GM12878 (cell line): ENCODE measurements at regions not wholly inside any gene's neighbourhood (a gene's known extent, or its start where the extent isn't known, plus 50 kb on each side); places are given as distances from the start of the nearest gene placed in this dataset.

Source experiments
- ATAC-seq: fragments of 200-7000 bp; cut with Tn5 transposase; 3 replicates; pipeline ENCODE4 v1.9.1; 2020; ENCODE audit warnings: mild to moderate bottlenecking, moderate library complexity
- BruUV-seq: library from RNA; stranded (reverse); fragments of 400-500 nt; replicated peaks from 2 replicates; lab custom pipeline; 2021; lab: Mats Ljungman, UMichigan
- CTCF ChIA-PET: fragments of 300-600 bp; sonication (Branson Sonifier 250); formaldehyde crosslinking; extraction: SDS; loops from one replicate; lab custom pipeline; 2021; ENCODE audit warnings: inconsistent platforms; lab: Yijun Ruan, JAX
- POLR2A ChIA-PET: fragments of 350-600 bp; formaldehyde crosslinking; extraction: SDS; loops from one replicate; lab custom pipeline; 2021; ENCODE audit warnings: inconsistent platforms; lab: Charles Lee
- RAD21 ChIA-PET: fragments of 300-600 bp; sonication (Branson Sonifier 250); formaldehyde crosslinking; loops from one replicate; lab custom pipeline; 2023; ENCODE audit warnings: antibody characterized with exemption; ENCODE audit not compliant: unreplicated experiment; lab: Charles Lee
- SMC1A ChIA-PET: fragments of 300-600 bp; sonication (Branson Sonifier 250); formaldehyde crosslinking; loops from one replicate; lab custom pipeline; 2023; ENCODE audit not compliant: unreplicated experiment, uncharacterized antibody; lab: Charles Lee
- DNase-seq: peaks from one replicate; pipeline ENCODE4 v3.0.0-alpha.2; 2011; ENCODE audit warnings: low read depth, low spot score
- FAIRE-seq: peaks from 3 replicates; lab custom pipeline; 2011; peaks lifted over from hg19 to GRCh38; lab: Jason Lieb, UNC
- H2AFZ ChIP-seq: 2 replicates; pipeline ENCODE4 v1.6.0; 2011; ENCODE audit warnings: low read depth, low read length, control low read depth; ENCODE audit not compliant: control insufficient read depth
- H3K27ac ChIP-seq: 2 replicates; pipeline ENCODE4 v1.5.1; 2011; ENCODE audit warnings: control low read depth; ENCODE audit not compliant: control insufficient read depth, insufficient read depth
- H3K27me3 ChIP-seq, 2 experiments: replicated peaks in 1 of 2; 2 replicates each; pipeline versions ENCODE4 v1.6.0 to v1.6.1; 2011; ENCODE audit warnings: low read length in 1 of 2; ENCODE audit not compliant: control insufficient read depth in 2 of 2, insufficient read depth in 2 of 2
- H3K36me3 ChIP-seq, 2 experiments: 2 replicates each; pipeline ENCODE4 v1.5.1; 2011; ENCODE audit warnings: low read length in 1 of 2; ENCODE audit not compliant: control insufficient read depth in 2 of 2, insufficient read depth in 2 of 2
- H3K4me1 ChIP-seq: 2 replicates; pipeline ENCODE4 v1.6.1; 2011; ENCODE audit warnings: mild to moderate bottlenecking, low read length, moderate library complexity, mixed read lengths; ENCODE audit not compliant: control insufficient read depth, insufficient read depth
- H3K4me2 ChIP-seq: 2 replicates; pipeline ENCODE4 v1.6.0; 2011; ENCODE audit warnings: control low read depth; ENCODE audit not compliant: control insufficient read depth, insufficient read depth
- H3K4me3 ChIP-seq: fragments of 200-600 bp; sonication (generic); 2 replicates; pipeline ENCODE4 v1.5.1; 2016
- H3K79me2 ChIP-seq: 2 replicates; pipeline ENCODE4 v1.6.0; 2011; ENCODE audit warnings: low read length; ENCODE audit not compliant: control insufficient read depth, insufficient read depth
- H3K9ac ChIP-seq: 2 replicates; pipeline ENCODE4 v1.8.0; 2011; ENCODE audit warnings: low read length, control low read depth, mixed read lengths; ENCODE audit not compliant: control insufficient read depth, insufficient read depth
- H3K9me3 ChIP-seq: replicated peaks from 3 replicates; pipeline ENCODE4 v1.5.1; 2011; ENCODE audit warnings: mild to moderate bottlenecking, low read length; ENCODE audit not compliant: control insufficient read depth, insufficient read depth
- H4K20me1 ChIP-seq: 2 replicates; pipeline ENCODE4 v1.6.0; 2011; ENCODE audit not compliant: control insufficient read depth, insufficient read depth
- CHD4 ChIP-seq: fragments of 200-600 bp; sonication (generic); IDR thresholded peaks from 2 replicates; pipeline ENCODE4 v1.6.1; 2016; ENCODE audit warnings: mild to moderate bottlenecking
- EZH2 ChIP-seq: IDR thresholded peaks from 2 replicates; pipeline ENCODE4 v1.6.1; 2012; ENCODE audit warnings: low read depth, mild to moderate bottlenecking, control low read depth, inconsistent platforms, low read length, borderline replicate concordance; ENCODE audit not compliant: control insufficient read depth
- IRF3 ChIP-seq: fragments of 450-650 bp; IDR thresholded peaks from 2 replicates; pipeline ENCODE4 v1.6.1; 2014; ENCODE audit warnings: mild to moderate bottlenecking
- IRF4 ChIP-seq: IDR thresholded peaks from 2 replicates; pipeline ENCODE4 v1.6.1; 2011; ENCODE audit warnings: low read depth, low read length
- NKRF ChIP-seq: fragments of 450-650 bp; conservative IDR thresholded peaks from 2 replicates; pipeline ENCODE4 v1.6.1; 2017; ENCODE audit warnings: mild to moderate bottlenecking, moderate library complexity
- NRF1 ChIP-seq: conservative IDR thresholded peaks from 2 replicates; pipeline ENCODE4 v1.6.1; 2011; ENCODE audit warnings: mild to moderate bottlenecking, low read depth, low read length, improper control_type of control experiment
- RELB ChIP-seq: fragments of 450-650 bp; IDR thresholded peaks from 2 replicates; pipeline ENCODE4 v1.6.1; 2017; ENCODE audit warnings: low read depth, mild to moderate bottlenecking, moderate library complexity
- SUZ12 ChIP-seq: fragments of 200-600 bp; sonication (generic); IDR thresholded peaks from one replicate; pipeline ENCODE4 v1.6.1; 2018; ENCODE audit warnings: antibody characterized with exemption, mild to moderate bottlenecking; ENCODE audit not compliant: unreplicated experiment
- TCF7 ChIP-seq: IDR thresholded peaks from 2 replicates; pipeline ENCODE4 v1.6.1; 2014; ENCODE audit warnings: antibody characterized with exemption, borderline replicate concordance
- ZBED1 ChIP-seq: IDR thresholded peaks from 2 replicates; pipeline ENCODE4 v1.6.1; 2016; ENCODE audit warnings: borderline replicate concordance
- ZBTB4 ChIP-seq: fragments of 450-650 bp; formaldehyde crosslinking; IDR thresholded peaks from 2 replicates; pipeline ENCODE4 v1.4.0; 2022; ENCODE audit warnings: mild to moderate bottlenecking, moderate library complexity
- ZNF384 ChIP-seq: IDR thresholded peaks from 2 replicates; pipeline ENCODE4 v1.6.1; 2012; ENCODE audit warnings: low read depth, mild to moderate bottlenecking, low read length, improper control_type of control experiment, borderline replicate concordance
- WGBS: methylation state at CpG from one replicate; pipeline ENCODE4 v1.1.6; 2016; ENCODE audit warnings: low lambda C conversion rate; ENCODE audit not compliant: insufficient replicate concordance, insufficient coverage; ENCODE audit errors: missing lambda C conversion rate; 5-methylcytosine and 5-hydroxymethylcytosine counted together
- in situ Hi-C: fragments of 300-500 bp; cut with MboI; formaldehyde crosslinking; loops from 9 replicates; pipeline ENCODE4 v1.14.3; 2018; ENCODE audit warnings: mixed read lengths
- intact Hi-C: fragments of 100-400 bp; cut with micrococcal nuclease; formaldehyde crosslinking; loops from one replicate; pipeline ENCODE4 v1.14.2; 2022; ENCODE audit not compliant: unreplicated experiment
- TF ChIP-seq, protein P1 (sequence below): fragments of 450-650 bp; IDR thresholded peaks from 2 replicates; pipeline ENCODE4 v1.6.1; 2017; ENCODE audit warnings: borderline replicate concordance
- TF ChIP-seq, protein P2 (sequence below): IDR thresholded peaks from 2 replicates; pipeline ENCODE4 v1.6.1; 2011; ENCODE audit warnings: low read depth, low read length, improper control_type of control experiment, borderline replicate concordance

DNA sequence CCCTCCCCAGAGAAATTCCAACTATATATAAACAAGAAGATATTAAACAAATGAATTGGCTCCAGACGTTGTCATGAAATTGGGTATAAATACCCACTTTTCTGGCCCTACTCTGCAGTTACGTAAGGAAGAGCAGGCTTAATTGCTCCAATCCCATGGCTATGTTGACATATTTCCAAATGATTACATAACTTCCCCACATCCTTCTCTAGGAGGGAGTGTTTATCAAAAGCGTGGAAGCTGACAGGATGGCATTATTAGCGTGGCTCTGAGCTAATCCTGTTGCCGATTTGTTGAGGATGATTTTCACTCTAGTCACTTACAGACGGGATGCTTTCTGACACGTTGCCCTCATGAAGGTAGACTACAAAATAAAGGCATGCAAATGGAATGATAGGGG is 347.5 kb upstream of the TMCO5A start:
- FAIRE-seq, result no peak
- RAD21 ChIA-PET, result no interaction called here
- no peak for DNase-seq
- SMC1A ChIA-PET, result no interaction called here
- Histone ChIP-seq H4K20me1 (no peaks in the 10 kb centered on the region), H3K4me3 (no peak overlapping the region), H3K27me3 (no peaks in the 10 kb centered on the region), H3K4me2 (no peak overlapping the region), H3K36me3 (no peaks in the 10 kb centered on the region), H3K79me2 (no peaks in the 10 kb centered on the region), H3K9ac (no peak overlapping the region), H3K4me1 (no peaks in the 10 kb centered on the region), H2AFZ (no peak overlapping the region), H3K27ac (no peak overlapping the region), H3K9me3 (no peaks in the 10 kb centered on the region; the same call in 2 of the 3 replicates)
- intact Hi-C loops, result no loop called here
- 27% methylated on average over 7 of the region's 7 CpGs for WGBS
- POLR2A ChIA-PET, result no interaction called here
- in situ Hi-C loops, result no loop called here
- BruUV-seq, result no TSS peak
- no peak for ATAC-seq
- CTCF ChIA-PET, result no interaction called here
- no peak for TF ChIP-seq SUZ12
- TF ChIP-seq CHD4, result no peak
- TF ChIP-seq, protein P1, sequence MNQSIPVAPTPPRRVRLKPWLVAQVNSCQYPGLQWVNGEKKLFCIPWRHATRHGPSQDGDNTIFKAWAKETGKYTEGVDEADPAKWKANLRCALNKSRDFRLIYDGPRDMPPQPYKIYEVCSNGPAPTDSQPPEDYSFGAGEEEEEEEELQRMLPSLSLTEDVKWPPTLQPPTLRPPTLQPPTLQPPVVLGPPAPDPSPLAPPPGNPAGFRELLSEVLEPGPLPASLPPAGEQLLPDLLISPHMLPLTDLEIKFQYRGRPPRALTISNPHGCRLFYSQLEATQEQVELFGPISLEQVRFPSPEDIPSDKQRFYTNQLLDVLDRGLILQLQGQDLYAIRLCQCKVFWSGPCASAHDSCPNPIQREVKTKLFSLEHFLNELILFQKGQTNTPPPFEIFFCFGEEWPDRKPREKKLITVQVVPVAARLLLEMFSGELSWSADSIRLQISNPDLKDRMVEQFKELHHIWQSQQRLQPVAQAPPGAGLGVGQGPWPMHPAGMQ, result no peak
- no peak for TF ChIP-seq IRF4
- no peak for TF ChIP-seq IRF3
- TF ChIP-seq RELB, result no peak
- no peak for TF ChIP-seq ZBTB4 (CRISPR knock-in tag)
- no peak for TF ChIP-seq ZBED1
- no peak for TF ChIP-seq EZH2
- TF ChIP-seq ZNF384, result no peak
- TF ChIP-seq NKRF, result no peak
- TF ChIP-seq TCF7, result no peak
- no peak for TF ChIP-seq NRF1
- TF ChIP-seq, protein P2, sequence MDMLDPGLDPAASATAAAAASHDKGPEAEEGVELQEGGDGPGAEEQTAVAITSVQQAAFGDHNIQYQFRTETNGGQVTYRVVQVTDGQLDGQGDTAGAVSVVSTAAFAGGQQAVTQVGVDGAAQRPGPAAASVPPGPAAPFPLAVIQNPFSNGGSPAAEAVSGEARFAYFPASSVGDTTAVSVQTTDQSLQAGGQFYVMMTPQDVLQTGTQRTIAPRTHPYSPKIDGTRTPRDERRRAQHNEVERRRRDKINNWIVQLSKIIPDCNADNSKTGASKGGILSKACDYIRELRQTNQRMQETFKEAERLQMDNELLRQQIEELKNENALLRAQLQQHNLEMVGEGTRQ, result no peak
